ENCODE measurements at regions not wholly inside any gene's neighbourhood (a gene's known extent, or its start where the extent isn't known, plus 50 kb on each side); places are given as distances from the start of the nearest gene placed in this dataset.

DNA sequence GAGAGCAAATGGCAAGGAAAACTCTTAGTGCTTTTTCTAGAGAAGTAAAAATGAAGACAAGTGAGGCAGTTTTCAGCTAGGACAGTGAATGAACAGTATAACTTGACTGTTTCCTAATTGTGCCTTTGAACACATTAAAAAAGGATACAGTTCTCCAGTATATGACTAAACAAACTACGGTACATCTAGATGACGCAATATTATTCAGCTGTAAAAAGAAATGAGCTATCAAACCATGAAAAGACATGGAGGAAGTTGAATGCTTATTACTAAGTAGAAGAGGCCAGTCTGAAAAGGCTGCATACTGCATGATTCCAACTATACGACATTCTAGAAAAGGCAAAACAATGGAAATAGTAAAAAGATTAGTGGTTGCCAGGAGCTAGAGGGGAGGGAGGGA is 206.3 kb downstream of the SIPA1L2 start:
- Histone ChIP-seq H3F3A (replicated peaks; ENCODE audit: insufficient read depth) (no peaks in the 10 kb centered on the region), H3K4me3 (ENCODE audit: low read depth in 2 of 2, low read length in 1 of 2) (no peak overlapping the region), H2AFZ (ENCODE audit: low read depth) (no peak overlapping the region), H3K27me3 (ENCODE audit: insufficient read depth) (no peaks in the 10 kb centered on the region), H3K4me2 (no peak overlapping the region), H3K79me2 (ENCODE audit: insufficient read depth) (no peaks in the 10 kb centered on the region), H3K9ac (no peak overlapping the region), H3K27ac (ENCODE audit: low read depth in 2 of 2, low read length in 1 of 2) (no peak overlapping the region), H3K9me3 (no peaks in the 10 kb centered on the region), H4K20me1 (ENCODE audit: insufficient read depth) (no peaks in the 10 kb centered on the region), H3K36me3 (replicated peaks in 1 of 2; ENCODE audit: control insufficient read depth in 1 of 2, insufficient read depth in 2 of 2, low read length in 1 of 2) (no peaks in the 10 kb centered on the region), H3K9me2 (no peaks in the 10 kb centered on the region), H3K4me1 (ENCODE audit: control insufficient read depth in 1 of 2, insufficient read depth in 2 of 2, low read depth in 1 of 2, low read length in 1 of 2) (no peaks in the 10 kb centered on the region; a peak in 1 of 4 replicates)
- no peak for DNase-seq
- no peak for TF ChIP-seq SMC3 (IDR thresholded peaks at IDR 0.05; ENCODE audit: low read depth, low read length)
- no peak for TF ChIP-seq ELF1 (IDR thresholded peaks at IDR 0.05)
- TF ChIP-seq GABPA (IDR thresholded peaks at IDR 0.05; ENCODE audit: low read depth): no peak
- TF ChIP-seq CHD2 (IDR thresholded peaks at IDR 0.05; ENCODE audit: low read length, partially characterized antibody): no peak
- TF ChIP-seq, protein P1, sequence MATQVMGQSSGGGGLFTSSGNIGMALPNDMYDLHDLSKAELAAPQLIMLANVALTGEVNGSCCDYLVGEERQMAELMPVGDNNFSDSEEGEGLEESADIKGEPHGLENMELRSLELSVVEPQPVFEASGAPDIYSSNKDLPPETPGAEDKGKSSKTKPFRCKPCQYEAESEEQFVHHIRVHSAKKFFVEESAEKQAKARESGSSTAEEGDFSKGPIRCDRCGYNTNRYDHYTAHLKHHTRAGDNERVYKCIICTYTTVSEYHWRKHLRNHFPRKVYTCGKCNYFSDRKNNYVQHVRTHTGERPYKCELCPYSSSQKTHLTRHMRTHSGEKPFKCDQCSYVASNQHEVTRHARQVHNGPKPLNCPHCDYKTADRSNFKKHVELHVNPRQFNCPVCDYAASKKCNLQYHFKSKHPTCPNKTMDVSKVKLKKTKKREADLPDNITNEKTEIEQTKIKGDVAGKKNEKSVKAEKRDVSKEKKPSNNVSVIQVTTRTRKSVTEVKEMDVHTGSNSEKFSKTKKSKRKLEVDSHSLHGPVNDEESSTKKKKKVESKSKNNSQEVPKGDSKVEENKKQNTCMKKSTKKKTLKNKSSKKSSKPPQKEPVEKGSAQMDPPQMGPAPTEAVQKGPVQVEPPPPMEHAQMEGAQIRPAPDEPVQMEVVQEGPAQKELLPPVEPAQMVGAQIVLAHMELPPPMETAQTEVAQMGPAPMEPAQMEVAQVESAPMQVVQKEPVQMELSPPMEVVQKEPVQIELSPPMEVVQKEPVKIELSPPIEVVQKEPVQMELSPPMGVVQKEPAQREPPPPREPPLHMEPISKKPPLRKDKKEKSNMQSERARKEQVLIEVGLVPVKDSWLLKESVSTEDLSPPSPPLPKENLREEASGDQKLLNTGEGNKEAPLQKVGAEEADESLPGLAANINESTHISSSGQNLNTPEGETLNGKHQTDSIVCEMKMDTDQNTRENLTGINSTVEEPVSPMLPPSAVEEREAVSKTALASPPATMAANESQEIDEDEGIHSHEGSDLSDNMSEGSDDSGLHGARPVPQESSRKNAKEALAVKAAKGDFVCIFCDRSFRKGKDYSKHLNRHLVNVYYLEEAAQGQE (IDR thresholded peaks at IDR 0.05; ENCODE audit: low read depth, low read length): no peak
- TF ChIP-seq SIN3A (IDR thresholded peaks at IDR 0.05; ENCODE audit: borderline replicate concordance, low read depth, low read length): no peak
- no peak for TF ChIP-seq FOXJ3 (CRISPR knock-in tag; IDR thresholded peaks at IDR 0.05)
- TF ChIP-seq MEF2A (IDR thresholded peaks at IDR 0.05; ENCODE audit: borderline replicate concordance, low read depth): no peak
- TF ChIP-seq, protein P2, sequence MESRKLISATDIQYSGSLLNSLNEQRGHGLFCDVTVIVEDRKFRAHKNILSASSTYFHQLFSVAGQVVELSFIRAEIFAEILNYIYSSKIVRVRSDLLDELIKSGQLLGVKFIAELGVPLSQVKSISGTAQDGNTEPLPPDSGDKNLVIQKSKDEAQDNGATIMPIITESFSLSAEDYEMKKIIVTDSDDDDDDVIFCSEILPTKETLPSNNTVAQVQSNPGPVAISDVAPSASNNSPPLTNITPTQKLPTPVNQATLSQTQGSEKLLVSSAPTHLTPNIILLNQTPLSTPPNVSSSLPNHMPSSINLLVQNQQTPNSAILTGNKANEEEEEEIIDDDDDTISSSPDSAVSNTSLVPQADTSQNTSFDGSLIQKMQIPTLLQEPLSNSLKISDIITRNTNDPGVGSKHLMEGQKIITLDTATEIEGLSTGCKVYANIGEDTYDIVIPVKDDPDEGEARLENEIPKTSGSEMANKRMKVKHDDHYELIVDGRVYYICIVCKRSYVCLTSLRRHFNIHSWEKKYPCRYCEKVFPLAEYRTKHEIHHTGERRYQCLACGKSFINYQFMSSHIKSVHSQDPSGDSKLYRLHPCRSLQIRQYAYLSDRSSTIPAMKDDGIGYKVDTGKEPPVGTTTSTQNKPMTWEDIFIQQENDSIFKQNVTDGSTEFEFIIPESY (IDR thresholded peaks at IDR 0.05; ENCODE audit: borderline replicate concordance, low read depth): no peak
- CTCF ChIA-PET: no interaction called here
- whole genome bisulfite sequencing (ENCODE audit: low lambda C conversion rate): 79% methylated on average over 3 of the region's 3 CpGs
- POLR2A ChIA-PET: no interaction called here

DNA sequence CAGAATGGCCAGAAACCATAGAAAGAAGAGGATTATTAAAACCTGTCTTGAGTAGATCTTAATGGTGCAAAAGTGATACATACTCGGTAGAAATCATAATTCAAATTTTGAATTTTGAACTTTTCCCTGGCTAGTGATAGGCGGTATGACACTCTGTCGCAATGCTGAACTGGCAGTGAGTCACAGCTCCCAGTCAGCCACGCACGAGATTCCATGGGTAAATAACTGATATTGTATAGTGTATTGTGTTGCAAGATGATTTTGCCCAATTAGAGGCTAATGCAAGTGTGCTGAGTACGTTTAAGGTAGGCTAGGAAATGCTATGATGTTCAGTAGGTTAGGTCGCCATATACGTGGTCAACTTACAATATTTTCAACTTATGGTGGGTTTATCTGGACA is 207.0 kb downstream of the SIPA1L2 start:
- H3K9me3 ChIP-seq: no peaks in the 10 kb centered on the region
- no peak overlapping the region for H2AFZ ChIP-seq (ENCODE audit: low read depth)
- H3K4me3 ChIP-seq (ENCODE audit: low read depth in 2 of 2, low read length in 1 of 2): no peak overlapping the region
- no peaks in the 10 kb centered on the region for H3K36me3 ChIP-seq (replicated peaks in 1 of 2; ENCODE audit: control insufficient read depth in 1 of 2, insufficient read depth in 2 of 2, low read length in 1 of 2)
- no peak for DNase-seq
- H3K9ac ChIP-seq: no peak overlapping the region
- H3K4me1 ChIP-seq (ENCODE audit: control insufficient read depth in 1 of 2, insufficient read depth in 2 of 2, low read depth in 1 of 2, low read length in 1 of 2): no peaks in the 10 kb centered on the region
- H3F3A ChIP-seq (replicated peaks; ENCODE audit: insufficient read depth): no peaks in the 10 kb centered on the region
- no peaks in the 10 kb centered on the region for H3K79me2 ChIP-seq (ENCODE audit: insufficient read depth)
- no peak overlapping the region for H3K4me2 ChIP-seq
- H3K27me3 ChIP-seq (ENCODE audit: insufficient read depth): no peaks in the 10 kb centered on the region
- no peaks in the 10 kb centered on the region for H4K20me1 ChIP-seq (ENCODE audit: insufficient read depth)
- ChIA-PET CTCF (interaction anchor here (0.9 kb wide), 1 partner anchor 810 kb away, joined by 3 read pairs; no protein-coding TSS in a partner anchor), POLR2A (no interaction called here)
- H3K9me2 ChIP-seq: no peaks in the 10 kb centered on the region
- H3K27ac ChIP-seq (ENCODE audit: low read depth in 2 of 2, low read length in 1 of 2): no peak overlapping the region
- 69% methylated on average over 8 of the region's 8 CpGs for WGBS (ENCODE audit: low lambda C conversion rate)
- TF ChIP-seq TEAD4 (IDR thresholded peaks at IDR 0.05; ENCODE audit: borderline replicate concordance, insufficient read depth): no peak
- TF ChIP-seq MXI1 (IDR thresholded peaks at IDR 0.05; ENCODE audit: low read depth, low read length): no peak
- TF ChIP-seq NFIC (IDR thresholded peaks at IDR 0.05; ENCODE audit: borderline replicate concordance): no peak
- TF ChIP-seq FOXM1 (IDR thresholded peaks at IDR 0.05; ENCODE audit: low read depth): no peak
- TF ChIP-seq, protein P3, sequence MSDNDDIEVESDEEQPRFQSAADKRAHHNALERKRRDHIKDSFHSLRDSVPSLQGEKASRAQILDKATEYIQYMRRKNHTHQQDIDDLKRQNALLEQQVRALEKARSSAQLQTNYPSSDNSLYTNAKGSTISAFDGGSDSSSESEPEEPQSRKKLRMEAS (IDR thresholded peaks at IDR 0.05; ENCODE audit: low read depth): no peak
- no peak for TF ChIP-seq NRF1 (IDR thresholded peaks at IDR 0.05; ENCODE audit: low read depth, low read length)
- TF ChIP-seq PBX3 (IDR thresholded peaks at IDR 0.05): no peak
- TF ChIP-seq, protein P2 (IDR thresholded peaks at IDR 0.05; ENCODE audit: borderline replicate concordance, low read depth): no peak
- no peak for TF ChIP-seq MEF2A (IDR thresholded peaks at IDR 0.05; ENCODE audit: borderline replicate concordance, low read depth)
- TF ChIP-seq EZH2phosphoT487 (IDR thresholded peaks at IDR 0.05; ENCODE audit: borderline replicate concordance, low read depth): no peak

Data from SK-N-SH (cell line).